HCT116 (cell line): ENCODE measurements at regions not wholly inside any gene's neighbourhood (a gene's known extent, or its start where the extent isn't known, plus 50 kb on each side); places are given as distances from the start of the nearest gene placed in this dataset.

ENCODE experiments used
- ATAC-seq: fragments of 200-7000 bp; cut with Tn5 transposase; 2 replicates; pipeline ENCODE4 v1.9.1; 2020; ENCODE audit warnings: mild to moderate bottlenecking, moderate library complexity
- BruUV-seq: library from RNA; stranded (reverse); fragments of 400-500 nt; replicated peaks from 2 replicates; lab custom pipeline; 2021; lab: Mats Ljungman, UMichigan
- CTCF ChIA-PET: fragments of 300-600 bp; sonication (Branson Sonifier 250); formaldehyde crosslinking; loops from one replicate; lab custom pipeline; 2021; ENCODE audit warnings: antibody characterized with exemption; lab: Charles Lee
- POLR2A ChIA-PET: fragments of 300-600, 350-600 bp; sonication (Branson Sonifier 250); formaldehyde crosslinking; loops from one replicate; lab custom pipeline; 2021; ENCODE audit warnings: antibody characterized with exemption; lab: Charles Lee
- RAD21 ChIA-PET, 2 experiments: fragments of 300-600 bp; sonication (Branson Sonifier 250); formaldehyde crosslinking; loops; one replicate each; lab custom pipeline; 2023; ENCODE audit warnings: low total read pairs in 2 of 2; ENCODE audit not compliant: uncharacterized antibody in 2 of 2, unreplicated experiment in 2 of 2, low non-redundant PET in 1 of 2; lab: Charles Lee
- DNase-seq: peaks from one replicate; pipeline ENCODE4 v3.0.0-alpha.2; 2010; ENCODE audit warnings: low read depth, low spot score
- H2AFZ ChIP-seq: fragments of 200-600 bp; shearing (Covaris generic), sonication (generic); 2 replicates; pipeline ENCODE4 v1.6.1; 2017; ENCODE audit warnings: low read depth, mixed run types, mixed read lengths, antibody characterized with exemption, low read length; ENCODE audit not compliant: poor library complexity, severe bottlenecking
- H3K27ac ChIP-seq: 2 replicates; pipeline ENCODE4 v1.5.1; 2012; ENCODE audit warnings: low read depth, low read length
- H3K27me3 ChIP-seq: fragments of 200-600 bp; sonication (generic); 2 replicates; pipeline ENCODE4 v1.6.1; 2016; ENCODE audit warnings: mixed run types, low read length, mixed read lengths; ENCODE audit not compliant: insufficient read depth
- H3K36me3 ChIP-seq, 2 experiments: fragments of 200-500 bp in 1 of 2; fragments of 200-600 bp in 1 of 2; sonication (Bioruptor generic) in 1 of 2; sonication (generic) in 1 of 2; 2 replicates each; pipeline versions ENCODE4 v1.5.1 to v1.6.1; 2014 to 2016; ENCODE audit warnings: low read length in 2 of 2, inconsistent platforms in 1 of 2, mixed read lengths in 1 of 2, mixed run types in 1 of 2; ENCODE audit not compliant: insufficient read depth in 2 of 2, control insufficient read depth in 1 of 2
- H3K4me1 ChIP-seq, 2 experiments: fragments of 200-600 bp in 1 of 2; sonication (generic) in 1 of 2; 2 replicates each; pipeline versions ENCODE4 v1.5.1 to v1.6.1; 2012 to 2017; ENCODE audit warnings: low read length in 2 of 2, inconsistent platforms in 1 of 2, mild to moderate bottlenecking in 1 of 2, mixed read lengths in 1 of 2, mixed run types in 1 of 2, moderate library complexity in 1 of 2; ENCODE audit not compliant: insufficient read depth in 2 of 2, control insufficient read depth in 1 of 2
- H3K4me2 ChIP-seq: fragments of 200-600 bp; sonication (generic); 2 replicates; pipeline ENCODE4 v1.6.1; 2017; ENCODE audit warnings: mixed run types, low read length, mixed read lengths
- H3K4me3 ChIP-seq, 2 experiments: fragments of 200-600 bp in 1 of 2; sonication (generic) in 1 of 2; replicated peaks in 1 of 2; 2 replicates each; pipeline ENCODE4 v1.5.1; 2011 to 2016; ENCODE audit warnings: low read length in 2 of 2, control low read depth in 1 of 2, low read depth in 1 of 2, mild to moderate bottlenecking in 1 of 2, mixed read lengths in 1 of 2, mixed run types in 1 of 2
- H3K79me2 ChIP-seq: fragments of 200-600 bp; sonication (generic); 2 replicates; pipeline ENCODE4 v1.6.1; 2017; ENCODE audit warnings: mild to moderate bottlenecking, mixed run types, low read length, moderate library complexity, mixed read lengths; ENCODE audit not compliant: insufficient read depth
- H3K9ac ChIP-seq: fragments of 200-600 bp; sonication (generic); 2 replicates; pipeline ENCODE4 v1.6.1; 2016; ENCODE audit warnings: low read length, mixed read lengths
- H3K9me2 ChIP-seq: fragments of 200-600 bp; sonication (generic), shearing (Covaris generic); 2 replicates; pipeline ENCODE4 v1.6.1; 2017; ENCODE audit warnings: mixed run types, mild to moderate bottlenecking, moderate library complexity; ENCODE audit not compliant: insufficient read depth
- H3K9me3 ChIP-seq, 2 experiments: fragments of 200-500 bp in 1 of 2; fragments of 200-600 bp in 1 of 2; sonication (Bioruptor generic) in 1 of 2; sonication (generic) in 1 of 2; 2 replicates each; pipeline ENCODE4 v1.6.1; 2014 to 2017; ENCODE audit warnings: low read length in 2 of 2, mixed read lengths in 2 of 2, inconsistent platforms in 1 of 2, low read depth in 1 of 2, mild to moderate bottlenecking in 1 of 2, mixed run types in 1 of 2, moderate library complexity in 1 of 2; ENCODE audit not compliant: control insufficient read depth in 1 of 2, insufficient read depth in 1 of 2
- H4K20me1 ChIP-seq: fragments of 200-600 bp; sonication (generic), shearing (Covaris generic); 2 replicates; pipeline ENCODE4 v1.6.1; 2017; ENCODE audit warnings: mixed run types, mild to moderate bottlenecking, moderate library complexity; ENCODE audit not compliant: insufficient read depth
- CBX3 ChIP-seq: IDR thresholded peaks from 2 replicates; pipeline ENCODE4 v1.6.1; 2012; ENCODE audit warnings: low read depth
- CEBPB ChIP-seq: IDR thresholded peaks from 2 replicates; pipeline ENCODE4 v1.6.1; 2012; ENCODE audit warnings: low read depth
- CTCF ChIP-seq, 3 experiments: fragments of 200-600 bp in 1 of 3; sonication (generic) in 1 of 3; IDR thresholded peaks in 2 of 3; conservative IDR thresholded peaks in 1 of 3; 2 replicates each; pipeline ENCODE4 v1.5.1; 2012 to 2017; ENCODE audit warnings: low read depth in 2 of 3, low read length in 2 of 3, antibody characterized with exemption in 1 of 3, borderline replicate concordance in 1 of 3, control low read depth in 1 of 3, mild to moderate bottlenecking in 1 of 3, mixed read lengths in 1 of 3, mixed run types in 1 of 3, moderate library complexity in 1 of 3; ENCODE audit not compliant: insufficient read depth in 1 of 3
- EZH2 ChIP-seq: fragments of 200-600 bp; sonication (generic); IDR thresholded peaks from 2 replicates; pipeline ENCODE4 v1.6.1; 2017; ENCODE audit warnings: antibody characterized with exemption, mixed run types
- FOSL1 ChIP-seq: IDR thresholded peaks from 2 replicates; pipeline ENCODE4 v1.6.1; 2012; ENCODE audit warnings: low read depth
- JUND ChIP-seq: IDR thresholded peaks from 2 replicates; pipeline ENCODE4 v1.6.1; 2012
- POLR2A ChIP-seq: IDR thresholded peaks from 2 replicates; pipeline ENCODE4 v1.7.0; 2011; ENCODE audit warnings: borderline replicate concordance; ENCODE audit not compliant: insufficient read depth, insufficient read length; ENCODE audit errors: extremely low read depth
- POLR2AphosphoS5 ChIP-seq: IDR thresholded peaks from 2 replicates; pipeline ENCODE4 v1.6.1; 2011; ENCODE audit warnings: mild to moderate bottlenecking, low read depth, low read length, moderate library complexity
- RAD21 ChIP-seq: IDR thresholded peaks from 2 replicates; pipeline ENCODE4 v1.6.1; 2012; ENCODE audit warnings: low read depth, mild to moderate bottlenecking
- REST ChIP-seq: IDR thresholded peaks from 2 replicates; pipeline ENCODE4 v1.6.1; 2012; ENCODE audit warnings: low read depth
- ZNF274 ChIP-seq: fragments of 200-500 bp; sonication (Bioruptor generic); IDR thresholded peaks from 2 replicates; pipeline ENCODE4 v1.6.1; 2014; ENCODE audit warnings: mild to moderate bottlenecking, low read depth, low read length, inconsistent platforms
- intact Hi-C: fragments of 100-400 bp; cut with micrococcal nuclease; formaldehyde crosslinking; loops from 2 replicates; pipeline ENCODE4 v1.10.0; 2022
- TF ChIP-seq, protein P1 (sequence below): IDR thresholded peaks from 2 replicates; pipeline ENCODE4 v1.6.1; 2011; ENCODE audit warnings: mild to moderate bottlenecking, low read length, moderate library complexity; ENCODE audit not compliant: insufficient replicate concordance; ENCODE audit errors: extremely low read depth

- Histone ChIP-seq H3K36me3 (no peaks in the 10 kb centered on the region), H3K4me1 (no peaks in the 10 kb centered on the region), H3K9ac (no peak overlapping the region), H3K9me3 (peaks cover 4 to 9% of the 10 kb centered on the region in 2 experiments; a peak in 2 of 4 replicates), H3K4me3 (no peak overlapping the region), H4K20me1 (no peaks in the 10 kb centered on the region), H2AFZ (no peak overlapping the region), H3K27ac (no peak overlapping the region), H3K27me3 (no peaks in the 10 kb centered on the region), H3K9me2 (no peaks in the 10 kb centered on the region), H3K79me2 (no peaks in the 10 kb centered on the region), H3K4me2 (no peak overlapping the region)
- ATAC-seq (no peak), DNase-seq (no peak)
- intact Hi-C loops: no loop called here
- ChIA-PET RAD21 (no interaction called here), POLR2A (no interaction called here), CTCF (no interaction called here)
- BruUV-seq: no TSS peak
- no peak for TF ChIP-seq POLR2A
Observed at GRCh38 chr10:2599571-2599970, 467.8 kb upstream of the PFKP start.

DNA sequence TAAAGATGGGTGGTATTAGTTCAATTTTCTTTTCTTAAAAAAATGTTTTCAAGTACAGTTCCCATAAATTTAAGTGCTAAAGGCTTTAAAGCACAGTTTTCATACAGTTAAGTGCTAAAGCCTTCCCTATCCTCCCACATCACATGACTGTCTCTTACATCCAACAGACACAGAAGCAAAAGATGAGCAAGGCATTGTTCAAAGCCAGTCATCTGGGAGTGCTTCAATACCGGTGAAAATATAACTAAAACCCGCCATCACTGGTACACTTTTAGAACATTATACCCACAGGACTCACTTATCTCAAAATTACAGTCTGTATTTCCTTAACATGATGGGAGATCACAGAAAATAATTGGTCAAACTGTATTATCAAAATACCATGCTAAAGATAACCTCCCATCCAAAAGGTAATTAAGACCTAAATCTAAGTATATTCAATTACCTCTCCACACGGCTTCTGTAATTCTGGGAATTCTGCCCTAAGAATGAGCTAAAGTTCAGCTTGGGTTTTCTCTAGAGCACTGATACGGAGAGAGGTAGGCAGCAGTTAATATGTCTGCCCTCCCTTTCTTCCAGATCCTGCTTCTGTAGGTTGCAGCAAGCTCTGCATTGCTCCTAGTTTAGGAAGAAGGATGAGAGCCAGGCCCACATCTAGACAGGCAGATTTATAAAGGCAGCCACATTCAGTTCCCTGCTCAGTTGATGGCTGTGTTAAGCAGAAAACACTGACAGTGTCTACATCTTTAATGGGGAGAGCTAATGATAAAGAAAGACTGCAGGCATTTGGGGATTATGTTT, 474.8 kb upstream of the PFKP start:
- no peak overlapping the region for H2AFZ ChIP-seq
- no peak overlapping the region for H3K4me2 ChIP-seq
- intact Hi-C loops: no loop called here
- H3K9ac ChIP-seq: no peak overlapping the region
- H3K4me3 ChIP-seq: no peak overlapping the region
- H3K9me2 ChIP-seq: no peaks in the 10 kb centered on the region
- H3K79me2 ChIP-seq: no peaks in the 10 kb centered on the region
- no peak for DNase-seq
- no peaks in the 10 kb centered on the region for H3K4me1 ChIP-seq
- POLR2A ChIA-PET: no interaction called here
- no peaks in the 10 kb centered on the region for H3K27me3 ChIP-seq
- no peak for ATAC-seq
- no TSS peak for BruUV-seq
- H4K20me1 ChIP-seq: no peaks in the 10 kb centered on the region
- H3K9me3 ChIP-seq: peaks cover 3 to 17% of the 10 kb centered on the region in 2 experiments; a peak in 2 of 4 replicates
- no peak overlapping the region for H3K27ac ChIP-seq
- no peaks in the 10 kb centered on the region for H3K36me3 ChIP-seq
- RAD21 ChIA-PET: no interaction called here
- CTCF ChIA-PET: no interaction called here
- TF ChIP-seq ZNF274 (no peak), REST (no peak), CEBPB (no peak), FOSL1 (no peak), JUND (no peak), EZH2 (no peak), RAD21 (no peak), POLR2AphosphoS5 (no peak), CBX3 (no peak), CTCF (IDR thresholded peaks at IDR 0.05 in 2 of 3, conservative IDR thresholded peaks at IDR 0.05 in 1 of 3; ENCODE audit: borderline replicate concordance in 1 of 3, insufficient read depth in 1 of 3, low read depth in 2 of 3, low read length in 2 of 3) (no peak)
- TF ChIP-seq, protein P1, sequence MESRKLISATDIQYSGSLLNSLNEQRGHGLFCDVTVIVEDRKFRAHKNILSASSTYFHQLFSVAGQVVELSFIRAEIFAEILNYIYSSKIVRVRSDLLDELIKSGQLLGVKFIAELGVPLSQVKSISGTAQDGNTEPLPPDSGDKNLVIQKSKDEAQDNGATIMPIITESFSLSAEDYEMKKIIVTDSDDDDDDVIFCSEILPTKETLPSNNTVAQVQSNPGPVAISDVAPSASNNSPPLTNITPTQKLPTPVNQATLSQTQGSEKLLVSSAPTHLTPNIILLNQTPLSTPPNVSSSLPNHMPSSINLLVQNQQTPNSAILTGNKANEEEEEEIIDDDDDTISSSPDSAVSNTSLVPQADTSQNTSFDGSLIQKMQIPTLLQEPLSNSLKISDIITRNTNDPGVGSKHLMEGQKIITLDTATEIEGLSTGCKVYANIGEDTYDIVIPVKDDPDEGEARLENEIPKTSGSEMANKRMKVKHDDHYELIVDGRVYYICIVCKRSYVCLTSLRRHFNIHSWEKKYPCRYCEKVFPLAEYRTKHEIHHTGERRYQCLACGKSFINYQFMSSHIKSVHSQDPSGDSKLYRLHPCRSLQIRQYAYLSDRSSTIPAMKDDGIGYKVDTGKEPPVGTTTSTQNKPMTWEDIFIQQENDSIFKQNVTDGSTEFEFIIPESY: no peak
